Mesodermal cell (in vitro differentiated cells): ENCODE measurements at regions not wholly inside any gene's neighbourhood (a gene's known extent, or its start where the extent isn't known, plus 50 kb on each side); places are given as distances from the start of the nearest gene placed in this dataset.

Source experiments
- H3K27ac ChIP-seq: 2 replicates; pipeline ENCODE4 v1.7.0; 2013; ENCODE audit warnings: mild to moderate bottlenecking, low read depth, low read length, moderate library complexity; ENCODE audit not compliant: severe bottlenecking
- H3K36me3 ChIP-seq: 2 replicates; pipeline ENCODE4 v1.7.1; 2013; ENCODE audit warnings: mild to moderate bottlenecking, low read length, moderate library complexity; ENCODE audit not compliant: control insufficient read depth, insufficient read depth
- H3K4me1 ChIP-seq: one replicate; pipeline ENCODE4 v1.7.1; 2013; ENCODE audit warnings: mild to moderate bottlenecking, low read length; ENCODE audit not compliant: insufficient read depth, control insufficient read depth, poor library complexity, severe bottlenecking
- H3K4me3 ChIP-seq: 2 replicates; pipeline ENCODE4 v1.7.0; 2013; ENCODE audit warnings: low read length, control low read depth, mild to moderate bottlenecking; ENCODE audit not compliant: insufficient read depth, poor library complexity, severe bottlenecking; ENCODE audit errors: extremely low read depth
- H3K9me3 ChIP-seq: 2 replicates; pipeline ENCODE4 v1.7.1; 2013; ENCODE audit warnings: mild to moderate bottlenecking, low read length, moderate library complexity; ENCODE audit not compliant: control insufficient read depth
- WGBS, 2 experiments: methylation state at CpG; one replicate each; pipeline ENCODE4 v1.1.5; 2013; ENCODE audit warnings: missing lambda C conversion rate in 2 of 2; ENCODE audit not compliant: insufficient coverage in 2 of 2; 5-methylcytosine and 5-hydroxymethylcytosine counted together

DNA sequence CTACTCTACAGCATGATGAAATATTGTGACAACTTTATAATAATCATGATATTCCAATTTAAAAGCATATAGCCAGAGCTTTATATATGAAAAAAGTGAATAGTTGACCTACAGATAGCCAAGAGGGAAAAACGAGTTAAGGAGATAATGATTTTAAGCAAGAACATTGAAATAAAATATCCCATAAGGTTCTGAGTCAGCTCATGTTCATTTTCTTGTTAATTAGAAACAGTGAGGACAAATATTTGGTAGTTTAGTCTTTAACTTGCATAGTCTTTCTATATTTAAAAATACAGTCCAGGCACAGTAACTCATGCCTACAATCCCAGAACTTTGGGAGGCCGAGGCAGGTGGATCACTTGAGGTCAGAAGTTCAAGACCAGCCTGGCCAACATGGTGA lies 55.8 kb upstream of the CDH6 start:
- 100% methylated on average over 1 of the region's 2 CpGs; no CpG with 5 or more reads in 1 of the 2 experiments for WGBS, 2 experiments
- Histone ChIP-seq H3K4me1 (peaks cover 7% of the 10 kb centered on the region), H3K4me3 (no peak overlapping the region), H3K9me3 (no peaks in the 10 kb centered on the region), H3K36me3 (no peaks in the 10 kb centered on the region), H3K27ac (no peak overlapping the region)

DNA sequence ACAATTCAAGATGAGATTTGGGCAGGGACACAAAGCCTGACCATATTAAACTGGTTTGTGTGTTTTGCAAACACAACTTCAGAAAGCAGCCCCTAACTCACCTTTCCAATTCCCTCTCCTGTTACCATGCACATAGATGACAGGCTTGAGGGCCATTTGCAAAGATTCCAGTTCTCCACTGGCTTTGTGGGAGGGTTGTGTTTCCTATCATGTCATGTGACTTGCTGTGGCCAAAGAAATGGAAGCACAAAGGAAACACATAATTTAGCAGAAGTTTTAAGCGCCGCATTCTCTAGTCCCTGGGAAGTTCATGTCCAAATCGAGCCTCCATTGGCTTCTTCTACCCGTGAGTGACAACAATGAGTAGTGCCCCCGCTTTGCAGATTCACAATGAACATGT lies 57.9 kb upstream of the CDH6 start:
- 95 to 100% methylated on average over 4 of the region's 5 CpGs for whole genome bisulfite sequencing, 2 experiments
- no peaks in the 10 kb centered on the region for H3K36me3 ChIP-seq

DNA sequence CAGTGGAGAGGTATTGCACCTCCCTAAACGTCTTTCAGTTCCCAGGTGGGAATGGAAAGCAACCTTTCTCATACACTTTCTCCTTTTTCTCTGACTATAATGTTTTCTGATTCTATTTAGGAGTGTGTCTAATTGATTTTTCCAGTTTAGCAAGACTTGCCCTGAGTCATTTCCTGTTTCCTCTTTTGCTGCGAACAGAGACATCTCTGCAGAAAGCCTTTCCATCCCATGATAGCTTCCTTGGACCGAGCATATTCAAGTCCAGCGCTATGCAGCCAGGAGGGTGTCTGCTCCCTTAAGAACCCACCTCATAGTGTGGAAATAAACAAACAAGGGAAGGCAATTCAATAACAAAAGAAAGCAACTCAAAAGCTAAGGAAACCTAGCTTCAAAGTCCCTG lies 60.0 kb upstream of the CDH6 start:
- Histone ChIP-seq H3K4me1 (no peaks in the 10 kb centered on the region), H3K36me3 (no peaks in the 10 kb centered on the region), H3K4me3 (no peak overlapping the region), H3K9me3 (no peaks in the 10 kb centered on the region), H3K27ac (no peak overlapping the region)
- 65 to 83% methylated on average over 1 to 2 of the region's 4 CpGs for WGBS, 2 experiments

More for the DNA sequence above, 57.9 kb upstream of the CDH6 start:
- no peak overlapping the region for H3K27ac ChIP-seq
- no peaks in the 10 kb centered on the region for H3K9me3 ChIP-seq
- peaks cover 7% of the 10 kb centered on the region for H3K4me1 ChIP-seq
- H3K4me3 ChIP-seq: no peak overlapping the region

DNA sequence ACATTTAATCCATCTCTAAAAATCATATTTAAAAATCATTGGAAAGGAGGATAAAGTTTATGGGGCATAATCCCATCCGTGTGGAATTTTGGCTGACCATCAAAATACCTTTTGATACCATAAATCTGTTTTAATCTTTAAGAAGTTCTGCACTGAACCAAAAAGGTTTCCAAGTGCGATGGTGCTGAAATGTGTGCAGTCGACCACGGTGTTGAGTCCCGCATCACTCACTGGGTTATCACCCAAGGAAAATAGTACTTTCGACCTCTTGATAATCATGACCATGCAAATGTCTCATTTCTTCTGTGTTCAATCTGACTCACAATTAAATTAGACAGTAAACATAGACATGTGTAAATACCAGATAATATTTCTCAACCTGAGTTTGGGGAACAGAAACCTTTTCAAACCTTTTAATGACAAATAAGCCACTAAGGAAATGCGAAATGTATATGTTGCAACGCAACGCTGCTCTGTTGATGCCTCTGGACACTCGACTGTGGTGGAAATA lies 62.0 kb upstream of the CDH6 start:
- no peaks in the 10 kb centered on the region for H3K36me3 ChIP-seq
- no peak overlapping the region for H3K27ac ChIP-seq
- no peaks in the 10 kb centered on the region for H3K9me3 ChIP-seq
- WGBS, 2 experiments: 94 to 96% methylated on average over 7 of the region's 10 CpGs
- H3K4me1 ChIP-seq: no peaks in the 10 kb centered on the region
- no peak overlapping the region for H3K4me3 ChIP-seq

DNA sequence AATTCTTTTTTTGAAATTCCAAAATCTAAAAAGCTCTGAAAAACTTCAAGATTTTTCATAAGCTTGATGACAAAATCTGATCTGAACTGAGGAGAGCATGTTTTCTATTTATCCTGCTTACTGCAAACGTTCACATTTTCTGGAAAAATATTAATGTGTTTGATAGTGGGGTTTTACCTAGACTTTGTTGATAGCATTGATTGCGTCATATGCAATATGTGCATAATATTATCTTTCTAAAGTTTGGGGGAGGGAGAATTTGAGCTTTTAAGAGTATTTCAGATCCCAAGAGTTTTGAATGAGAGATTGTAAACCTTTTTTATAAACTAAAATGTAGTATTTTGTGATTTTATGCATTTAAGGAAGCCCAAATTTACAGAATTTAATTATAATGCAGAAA lies 62.8 kb upstream of the CDH6 start:
- Histone ChIP-seq H3K4me3 (no peak overlapping the region), H3K27ac (no peak overlapping the region), H3K4me1 (no peaks in the 10 kb centered on the region), H3K9me3 (no peaks in the 10 kb centered on the region), H3K36me3 (no peaks in the 10 kb centered on the region)
- 100% methylated on average over 1 of the region's 2 CpGs; no CpG with 5 or more reads in 1 of the 2 experiments for WGBS, 2 experiments

DNA sequence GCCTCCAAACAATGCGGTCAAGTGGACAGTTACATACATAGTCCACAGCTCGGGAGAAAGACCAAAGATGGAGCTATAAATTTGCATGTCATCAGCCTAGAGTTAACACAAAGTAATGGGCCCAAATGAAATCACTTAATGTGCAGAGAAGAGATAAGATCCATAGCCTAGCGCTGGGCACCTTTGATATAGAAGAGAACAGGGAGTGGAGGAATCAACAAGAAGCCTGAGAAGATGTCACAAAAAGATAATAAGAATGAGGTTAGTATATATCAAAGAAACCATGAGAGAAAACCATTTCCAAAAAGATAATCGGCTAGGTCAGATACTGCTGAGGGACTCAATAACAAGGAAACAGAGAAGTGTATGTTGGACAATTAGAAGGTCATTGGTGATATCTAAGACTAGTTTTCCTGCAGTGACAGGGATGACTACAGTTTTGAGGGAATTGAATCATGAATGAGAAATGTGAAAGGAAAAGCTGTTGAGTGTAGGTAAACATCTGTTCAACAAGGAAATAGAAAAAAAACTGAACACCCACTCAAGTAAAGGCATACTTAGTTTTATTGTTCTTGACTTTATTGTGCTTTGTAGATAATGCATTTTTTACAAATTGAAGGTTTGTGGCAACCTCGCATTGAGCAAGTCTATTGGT lies 68.7 kb upstream of the CDH6 start:
- no peak overlapping the region for H3K27ac ChIP-seq

DNA sequence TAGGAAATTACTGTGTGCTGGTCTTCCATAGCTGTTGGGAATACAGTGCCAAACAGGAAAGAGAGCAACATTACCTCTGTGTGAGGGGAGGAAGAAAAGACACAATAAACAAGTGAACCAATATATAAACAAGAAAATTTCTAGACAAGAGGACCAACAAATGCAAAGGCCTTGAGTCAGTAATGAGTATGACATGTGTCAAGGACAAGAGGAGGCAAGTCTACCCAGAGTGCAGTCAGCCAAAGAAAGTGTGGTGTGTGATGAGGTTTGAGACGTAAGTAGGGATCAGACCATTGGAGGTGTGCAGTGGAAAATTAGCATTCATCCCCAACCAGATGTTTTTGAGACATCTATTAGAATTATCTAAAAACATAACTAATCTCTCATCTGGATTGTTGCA lies 69.5 kb upstream of the CDH6 start:
- H3K4me3 ChIP-seq: no peak overlapping the region
- H3K4me1 ChIP-seq: no peaks in the 10 kb centered on the region
- no peaks in the 10 kb centered on the region for H3K9me3 ChIP-seq
- WGBS, 2 experiments: no CpG with 5 or more reads among the region's 1 CpG
- no peaks in the 10 kb centered on the region for H3K36me3 ChIP-seq
- H3K27ac ChIP-seq: peak overlapping the region; percentile 65

More for the DNA sequence above, 68.7 kb upstream of the CDH6 start:
- Histone ChIP-seq H3K4me1 (no peaks in the 10 kb centered on the region), H3K4me3 (no peak overlapping the region), H3K9me3 (no peaks in the 10 kb centered on the region), H3K36me3 (no peaks in the 10 kb centered on the region)
- WGBS, 2 experiments: 90 to 100% methylated on average over 4 of the region's 5 CpGs

DNA sequence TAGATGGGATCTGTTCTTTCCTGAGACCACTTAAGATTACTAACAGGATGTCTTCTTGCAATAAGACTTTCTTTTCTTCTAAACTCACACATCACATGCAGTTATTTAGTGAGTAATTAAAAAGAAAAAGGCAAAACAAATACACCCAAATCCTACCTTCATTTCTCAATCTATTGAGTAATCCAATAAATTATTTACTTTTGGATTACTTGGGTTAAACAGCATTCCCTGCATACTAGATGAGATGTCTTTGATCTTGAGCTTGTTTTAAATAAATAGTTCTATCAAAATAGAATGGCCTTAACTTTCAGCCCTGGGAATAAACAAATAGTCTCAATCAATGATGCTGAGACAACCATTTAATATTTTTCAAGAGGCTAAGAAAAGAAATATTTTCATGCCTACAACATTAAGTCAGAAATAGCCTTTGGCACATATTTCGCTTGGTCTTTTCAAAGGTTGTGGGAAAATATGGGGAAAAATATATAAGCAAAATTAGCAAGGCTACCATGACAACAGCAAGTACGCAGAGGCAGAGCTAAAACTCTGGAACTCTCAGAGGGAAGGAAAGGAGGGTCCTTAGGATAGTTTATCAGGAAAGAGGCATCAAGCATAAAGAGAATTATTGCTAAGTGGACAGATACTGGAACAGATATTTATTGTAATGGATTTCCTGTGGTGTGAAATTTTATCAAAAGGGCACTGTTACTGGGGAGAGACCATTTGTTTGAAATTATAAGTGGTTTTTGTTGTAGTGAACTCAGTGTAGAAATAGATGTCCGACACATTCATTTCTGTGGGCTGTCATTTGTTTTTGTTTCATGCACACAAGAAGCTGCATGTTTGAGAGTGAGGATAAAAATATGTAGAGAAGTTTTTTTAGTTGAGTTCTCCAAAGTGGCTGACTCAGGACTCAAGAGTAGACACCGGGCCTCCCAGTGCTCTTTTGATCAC lies 70.2 kb upstream of the CDH6 start:
- Histone ChIP-seq H3K9me3 (no peaks in the 10 kb centered on the region), H3K27ac (peak overlapping the region; percentile 65), H3K4me1 (no peaks in the 10 kb centered on the region), H3K4me3 (no peak overlapping the region), H3K36me3 (no peaks in the 10 kb centered on the region)
- WGBS, 2 experiments: 87 to 88% methylated on average over 2 to 3 of the region's 4 CpGs

DNA sequence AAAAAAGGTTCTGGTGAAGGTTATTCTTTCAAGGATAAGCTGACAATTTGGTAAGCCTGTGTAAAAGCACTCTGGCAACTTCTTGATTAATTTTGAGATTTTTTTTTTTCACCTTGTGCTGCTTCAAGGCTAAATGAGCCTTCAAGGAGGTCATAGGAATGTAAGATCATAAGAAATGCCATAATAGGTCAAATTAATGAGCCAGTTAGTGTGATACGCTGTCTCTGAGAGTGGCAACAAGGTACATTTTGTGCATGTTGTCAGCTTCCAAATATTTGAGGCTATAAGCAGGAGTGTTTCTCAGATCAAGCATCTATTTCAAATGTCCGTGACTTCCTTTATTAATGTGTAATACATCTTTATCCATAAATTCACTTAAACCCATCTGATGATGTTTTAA lies 72.3 kb upstream of the CDH6 start:
- Histone ChIP-seq H3K9me3 (no peaks in the 10 kb centered on the region), H3K4me1 (no peaks in the 10 kb centered on the region), H3K4me3 (no peak overlapping the region), H3K36me3 (no peaks in the 10 kb centered on the region), H3K27ac (no peak overlapping the region)
- 88 to 100% methylated on average over 1 of the region's 2 CpGs for WGBS, 2 experiments

DNA sequence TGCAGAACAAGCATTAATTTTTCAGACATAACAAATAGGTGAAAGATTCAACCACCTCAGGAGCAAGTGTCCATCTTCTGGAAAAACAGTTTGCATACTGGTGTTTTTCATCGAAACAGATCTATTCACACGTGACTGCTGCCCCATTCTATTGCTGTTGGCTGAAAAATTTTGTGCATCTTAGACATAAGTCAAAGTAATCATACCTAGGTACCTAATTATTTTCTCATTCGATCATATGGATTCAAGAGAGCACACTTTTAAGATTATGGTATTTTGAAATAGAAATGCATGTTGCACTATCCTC lies 72.9 kb upstream of the CDH6 start:
- Histone ChIP-seq H3K36me3 (no peaks in the 10 kb centered on the region), H3K27ac (no peak overlapping the region), H3K9me3 (no peaks in the 10 kb centered on the region), H3K4me1 (no peaks in the 10 kb centered on the region), H3K4me3 (no peak overlapping the region)
- WGBS, 2 experiments: 94 to 100% methylated on average over 2 of the region's 3 CpGs
